GM21619 (cell line): ENCODE measurements at regions not wholly inside any gene's neighbourhood (a gene's known extent, or its start where the extent isn't known, plus 50 kb on each side); places are given as distances from the start of the nearest gene placed in this dataset.

Experiments
- ATAC-seq: cut with Tn5 transposase; IDR thresholded peaks from one replicate; pipeline ENCODE4 v1.9.1; 2021; ENCODE audit not compliant: unreplicated experiment

DNA sequence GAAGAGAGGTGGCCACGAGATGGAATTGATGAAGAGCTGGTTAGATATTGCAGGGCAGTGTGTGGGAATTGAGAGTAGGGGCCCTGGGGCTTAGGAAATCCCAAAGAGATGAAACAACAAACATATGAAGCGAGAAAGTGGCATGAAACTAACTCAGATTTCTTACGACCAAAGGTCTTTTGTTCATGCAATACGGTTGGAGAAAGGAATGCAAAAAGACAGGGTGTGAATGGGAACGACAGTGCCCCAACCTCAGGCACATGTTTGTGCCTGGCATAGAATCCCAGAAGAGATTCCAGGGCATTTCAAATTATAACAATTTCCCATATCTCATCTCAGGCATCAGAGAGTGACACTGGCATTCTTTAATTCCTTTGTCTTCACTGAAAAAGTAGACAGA, 199.2 kb downstream of the ACTL7B start:
- ATAC-seq = no peak

DNA sequence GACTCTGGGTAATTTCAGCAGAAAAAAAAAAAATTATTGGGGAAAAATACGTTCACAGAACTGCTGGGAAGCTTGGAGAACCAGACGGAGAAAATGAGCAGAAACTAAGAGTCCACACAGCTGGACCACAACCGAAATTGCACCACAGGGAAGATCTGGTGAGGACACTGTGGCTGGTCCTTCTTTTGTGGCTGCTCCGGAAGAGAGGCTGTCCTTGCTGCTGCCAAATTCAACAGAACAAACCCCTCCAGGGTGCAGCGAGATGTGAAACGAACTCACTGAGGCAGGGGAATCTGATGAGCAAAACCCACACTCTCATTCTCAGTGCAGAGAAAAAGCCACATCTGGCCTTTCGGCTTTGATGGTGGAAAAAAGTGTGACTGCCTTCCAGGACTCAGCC, 200.0 kb downstream of the ACTL7B start:
- ATAC-seq = no peak

DNA sequence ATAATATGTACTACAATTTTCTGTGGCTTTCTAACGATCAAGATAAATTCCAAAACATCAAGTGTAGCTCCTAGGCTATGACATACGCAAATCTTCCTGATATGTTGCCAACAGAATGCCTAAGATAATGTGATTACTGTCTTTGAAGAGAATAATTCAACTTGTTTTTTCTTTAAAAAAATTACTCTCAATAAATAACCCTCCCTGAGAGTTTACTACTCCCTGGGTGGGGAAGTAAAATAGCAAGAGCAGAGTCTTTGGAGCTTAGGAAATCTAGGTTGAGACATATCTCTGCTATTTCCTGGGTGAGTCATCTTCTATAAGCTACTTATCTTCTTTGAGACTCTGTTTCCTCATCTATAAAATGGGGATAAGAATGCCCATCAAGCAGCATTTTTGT, 201.2 kb downstream of the ACTL7B start:
- no peak for ATAC-seq

DNA sequence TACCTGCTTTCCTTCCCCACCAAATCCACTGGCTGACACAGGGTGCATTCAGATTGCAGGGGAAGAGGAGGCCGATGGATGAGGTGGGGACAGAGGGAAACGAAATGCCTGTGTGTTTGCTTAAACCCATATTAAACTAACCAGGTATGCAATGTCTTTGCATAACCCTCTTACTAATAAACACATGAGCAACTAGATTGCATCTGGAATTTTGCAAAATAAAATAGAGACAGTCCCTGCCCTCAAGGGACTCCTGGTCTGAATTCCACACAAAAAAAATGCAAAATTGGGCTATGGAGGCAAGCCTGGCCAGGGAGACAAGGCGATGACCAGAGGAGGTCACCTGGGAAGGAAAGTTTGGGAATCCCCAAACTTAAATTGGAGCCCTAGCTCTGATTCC, 202.9 kb downstream of the ACTL7B start:
- ATAC-seq = no peak

DNA sequence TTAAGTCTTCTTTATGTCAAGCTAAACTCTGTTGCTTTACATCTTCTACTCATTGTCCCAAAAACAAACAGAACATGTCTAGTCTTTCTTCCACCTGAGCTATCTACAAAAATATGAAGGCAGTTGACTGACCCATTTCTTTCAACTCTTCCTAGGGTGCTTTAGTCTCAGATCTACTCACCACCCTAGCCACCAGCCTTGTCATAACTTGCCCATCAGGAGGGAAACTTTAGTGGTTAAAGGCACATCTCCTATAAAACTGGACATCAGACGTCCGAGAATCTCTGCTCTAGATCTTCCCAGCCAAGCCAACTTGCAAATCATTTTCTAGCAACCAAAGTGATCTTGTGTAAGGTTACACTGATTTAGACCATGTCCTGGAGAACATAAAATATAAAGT, 205.0 kb downstream of the ACTL7B start:
- ATAC-seq = no peak

DNA sequence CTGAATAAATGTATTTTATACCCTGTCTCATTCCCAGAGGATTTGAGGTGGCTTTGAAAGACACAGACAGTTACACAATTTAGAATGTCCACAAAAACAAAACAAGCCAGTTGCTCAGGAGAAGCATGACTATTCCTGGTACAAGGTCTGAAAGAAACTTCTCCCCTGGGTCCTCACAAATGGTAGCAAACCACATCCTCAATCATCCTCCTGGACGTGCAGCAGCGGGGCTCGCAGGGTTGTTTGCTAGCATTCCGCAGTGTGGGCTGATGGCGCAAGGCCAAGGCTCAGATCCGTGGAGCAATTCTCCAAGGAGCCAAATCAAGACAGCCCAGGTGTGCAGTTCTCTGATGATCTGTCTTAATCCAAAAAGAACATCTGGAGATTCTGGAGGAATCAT, 210.3 kb downstream of the ACTL7B start:
- no peak for ATAC-seq

DNA sequence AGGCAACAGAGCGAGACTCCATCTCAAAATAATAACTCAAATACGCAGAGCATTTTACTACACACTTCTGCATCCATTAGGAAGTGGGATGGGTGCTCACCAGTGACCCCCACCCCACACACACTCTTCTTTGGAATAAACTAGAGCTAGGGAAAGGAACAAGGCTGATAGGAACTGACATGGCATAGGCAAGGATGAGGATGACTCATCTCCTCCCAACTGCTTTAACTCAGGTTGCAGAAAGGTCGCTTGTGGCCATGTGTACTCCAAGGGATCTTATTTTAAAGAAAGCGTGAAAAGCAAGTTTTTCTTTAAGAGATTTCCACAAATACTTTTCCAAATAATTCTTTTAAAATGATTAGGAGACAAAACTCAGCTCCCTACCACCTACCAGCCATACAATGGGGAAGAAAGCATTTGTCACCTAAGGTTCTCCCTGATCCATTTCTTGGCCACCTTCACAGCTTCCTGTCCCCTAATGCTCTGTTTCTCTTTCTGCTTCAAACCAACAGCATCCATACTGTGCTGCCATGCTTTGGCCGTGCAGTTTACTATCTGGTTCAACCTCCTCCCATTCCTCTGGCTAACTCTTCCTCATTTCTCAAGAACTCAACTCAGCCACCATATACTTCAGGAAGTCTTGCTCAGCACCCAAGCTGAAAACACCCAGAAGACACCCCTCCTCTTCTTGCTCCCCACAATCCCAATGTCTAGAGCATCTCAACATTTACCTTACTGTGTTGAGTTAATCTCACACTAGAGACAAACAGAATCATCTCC, 211.9 kb downstream of the ACTL7B start:
- ATAC-seq = no peak

DNA sequence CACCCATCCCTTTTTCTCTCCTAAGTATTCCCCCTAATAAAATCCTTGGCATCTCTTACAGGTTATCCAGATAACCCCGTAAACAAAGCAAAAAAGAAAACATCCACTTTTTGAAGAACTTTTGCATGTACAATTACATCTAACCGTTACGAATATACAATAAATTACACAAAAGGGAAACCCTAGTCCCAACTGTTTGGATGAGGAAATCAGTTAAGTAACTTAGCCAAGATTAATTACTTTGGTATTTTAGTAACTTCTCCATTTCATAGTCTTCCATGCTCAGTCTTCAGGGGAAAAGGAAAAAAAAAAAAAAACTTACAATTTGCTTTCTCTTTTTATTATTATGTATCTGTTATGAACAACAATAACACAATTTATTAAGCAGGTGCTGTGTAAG, 212.9 kb downstream of the ACTL7B start:
- no peak for ATAC-seq

DNA sequence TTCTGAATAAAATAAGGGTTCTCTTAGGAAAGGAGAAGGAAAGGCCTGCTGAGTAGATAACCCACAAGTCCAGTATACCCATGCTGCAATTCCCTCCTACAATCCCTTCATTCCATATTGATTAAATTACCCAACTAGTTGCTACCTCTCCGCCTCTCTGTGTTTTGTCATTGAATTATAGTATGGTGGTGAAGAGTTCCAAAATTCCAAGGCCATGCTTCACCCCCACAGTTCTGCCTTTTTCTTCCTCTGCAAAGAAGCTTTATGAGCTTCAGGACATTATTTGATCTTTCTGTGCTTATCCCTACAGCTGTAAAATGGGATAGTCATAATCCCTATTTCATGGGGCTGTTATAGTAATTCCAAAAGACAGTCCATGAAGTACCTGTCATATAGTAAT, 215.6 kb downstream of the ACTL7B start:
- ATAC-seq = no peak

DNA sequence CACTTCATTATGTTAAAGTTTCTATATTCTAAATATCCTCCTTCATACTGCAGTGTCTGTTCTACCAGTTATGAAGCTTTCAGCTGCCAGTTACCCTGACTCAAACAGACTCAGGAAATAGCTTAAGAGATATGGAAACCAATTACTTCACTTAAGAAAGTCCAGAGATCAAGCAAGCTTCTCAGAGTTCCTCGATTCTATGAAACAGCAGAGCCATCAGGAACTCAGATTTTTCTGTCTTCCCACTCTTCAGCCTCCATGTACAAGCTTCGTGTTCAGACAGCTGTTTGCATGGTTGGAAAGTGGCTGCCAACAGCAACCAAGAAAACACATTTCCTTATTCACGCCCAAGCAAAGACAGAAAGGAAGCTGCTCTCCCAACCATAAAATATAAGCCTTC, 216.1 kb downstream of the ACTL7B start:
- ATAC-seq = no peak

DNA sequence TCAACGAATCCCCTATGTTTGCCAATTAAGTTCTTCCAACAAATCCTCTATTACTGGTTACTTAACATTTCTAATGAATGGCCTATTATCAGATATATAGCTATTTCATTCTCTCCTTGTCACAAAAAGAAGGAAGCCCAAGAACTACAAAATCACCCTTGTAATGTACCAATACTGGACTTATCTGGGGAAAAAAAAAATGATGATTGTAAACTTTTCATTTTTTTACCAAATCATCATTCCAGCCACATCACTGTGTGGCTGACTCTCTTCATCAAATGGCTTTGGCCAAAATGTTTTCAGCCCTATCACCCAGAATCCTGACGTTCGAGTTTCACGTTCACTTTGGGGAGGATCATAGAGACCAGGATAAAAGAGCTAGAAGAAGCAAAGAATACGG, 216.7 kb downstream of the ACTL7B start:
- ATAC-seq = no peak

DNA sequence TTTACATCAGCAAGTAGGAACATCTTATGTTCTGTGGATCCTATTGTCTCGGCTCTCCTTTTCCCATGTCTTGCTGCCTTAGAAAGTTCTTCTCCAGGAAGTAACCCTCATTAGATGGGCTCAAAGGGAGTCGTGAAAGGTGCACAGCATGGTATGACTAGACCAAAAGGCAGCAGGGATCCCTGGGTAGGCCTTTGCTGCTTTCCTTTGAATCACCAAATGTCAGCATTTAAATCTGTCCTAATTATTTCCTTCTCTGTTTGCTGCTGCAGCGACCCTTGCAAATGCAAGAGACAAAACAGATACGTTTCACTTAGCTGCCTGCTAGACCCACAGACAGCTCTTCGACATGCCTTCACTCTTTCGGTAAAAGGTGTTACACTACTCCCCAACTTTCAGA, 218.4 kb downstream of the ACTL7B start:
- no peak for ATAC-seq

DNA sequence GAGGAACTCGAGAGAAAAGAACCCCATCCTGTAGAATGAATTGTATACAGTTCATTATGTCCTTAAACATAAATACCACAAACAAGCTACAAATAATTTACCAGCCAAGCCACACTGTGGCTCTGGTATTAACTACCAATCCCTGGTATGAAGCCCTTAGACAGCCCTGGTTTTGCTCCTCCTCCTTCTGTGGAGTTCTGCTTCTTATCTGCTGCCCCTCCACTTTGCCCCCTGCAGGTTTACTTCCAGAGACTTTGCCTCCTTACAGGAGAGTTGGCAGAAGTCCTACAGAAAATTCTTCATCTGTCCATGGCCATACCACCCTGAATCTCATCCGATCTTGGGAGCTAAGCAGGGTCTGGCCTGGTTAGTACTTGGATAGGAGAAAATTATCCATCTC, 219.8 kb downstream of the ACTL7B start:
- ATAC-seq = no peak

DNA sequence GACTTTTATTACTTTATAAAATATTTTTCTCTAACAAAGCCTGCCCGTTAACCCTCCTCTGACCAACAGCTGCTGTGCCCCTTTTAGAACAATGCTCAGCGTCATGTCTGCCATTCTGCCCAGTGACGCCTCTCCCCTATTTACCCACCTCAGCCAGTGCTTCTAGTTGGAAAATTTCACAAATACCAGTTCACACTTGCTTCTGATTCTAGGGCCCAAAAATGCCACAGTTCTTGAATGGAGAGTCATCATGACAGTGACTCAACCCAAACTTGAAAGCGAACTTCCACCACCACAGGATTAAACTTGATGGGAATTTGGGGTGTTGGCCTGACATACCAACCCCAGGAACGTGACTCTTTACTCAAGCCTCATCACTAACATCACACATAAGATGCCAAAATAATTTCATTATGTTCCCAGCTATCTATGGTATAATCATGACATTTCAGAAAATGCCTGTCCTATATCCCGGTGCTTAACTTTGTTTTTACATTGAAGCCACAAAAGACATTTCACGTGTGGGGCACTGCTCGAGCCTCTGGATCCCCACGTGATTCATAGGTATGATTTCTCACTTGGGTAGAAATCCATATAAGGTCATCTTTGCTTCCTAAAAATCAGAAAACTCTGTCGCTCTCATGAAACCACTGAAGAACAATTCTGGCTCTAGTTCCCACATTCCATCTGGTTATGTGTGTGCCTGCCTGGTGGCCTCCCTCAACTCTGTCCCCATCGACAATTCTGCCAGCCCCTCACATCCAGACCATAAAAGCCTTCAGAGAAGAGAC, 220.9 kb downstream of the ACTL7B start:
- no peak for ATAC-seq

DNA sequence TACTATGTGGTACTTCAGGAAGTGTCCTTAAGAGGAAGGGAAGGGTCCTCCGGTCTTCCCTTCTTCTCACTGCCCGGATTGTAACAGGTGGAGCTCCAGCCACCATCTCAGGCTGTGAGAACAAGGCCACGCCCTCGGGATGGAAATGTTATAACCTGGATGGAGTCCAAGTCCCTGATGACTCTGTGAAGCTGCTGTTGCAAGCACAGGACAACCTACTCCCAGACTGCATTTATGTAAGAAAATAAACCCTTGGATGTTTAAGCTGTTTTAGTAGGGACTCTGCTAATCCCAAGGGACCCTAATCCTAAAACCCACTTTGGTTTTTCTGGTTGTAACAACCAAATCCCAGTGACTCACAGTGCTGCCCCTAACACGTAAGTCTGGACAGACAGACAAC, 221.6 kb downstream of the ACTL7B start:
- no peak for ATAC-seq

DNA sequence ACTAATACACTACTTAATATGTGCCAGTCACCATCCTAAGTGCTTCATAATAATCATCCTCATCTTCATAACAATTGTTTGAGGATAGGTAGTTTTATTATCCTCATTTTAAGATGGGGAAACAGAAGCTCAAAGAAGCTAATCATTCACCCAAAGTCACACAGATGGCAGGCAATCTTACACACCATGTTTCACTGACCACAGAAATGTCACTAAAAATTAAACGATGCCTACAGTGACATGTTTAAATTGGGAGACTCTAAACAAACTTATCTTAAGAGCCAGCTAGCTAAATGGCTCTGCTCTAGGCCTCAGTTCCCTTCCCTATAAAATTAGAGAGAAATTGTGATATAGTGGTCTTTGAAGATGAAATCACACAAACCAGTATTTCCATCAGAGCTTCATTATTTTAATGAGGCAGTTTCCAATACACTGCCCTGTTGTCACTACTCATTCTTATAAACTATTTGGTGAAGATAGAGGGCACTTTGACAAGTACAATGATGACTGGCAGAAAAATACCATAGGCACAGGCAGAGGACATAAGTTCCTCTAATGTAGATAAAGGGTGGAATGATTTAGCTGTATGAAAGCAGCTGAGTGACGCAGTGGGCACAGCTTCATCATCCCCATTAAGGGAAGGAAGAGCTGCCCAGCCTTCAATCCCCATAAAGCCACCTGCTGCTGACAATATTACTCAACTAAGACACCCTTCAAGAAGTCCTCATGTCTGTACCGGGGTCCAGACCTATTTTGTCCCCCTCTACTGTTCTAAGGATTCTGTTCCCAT, 224.1 kb downstream of the ACTL7B start:
- ATAC-seq = no peak

DNA sequence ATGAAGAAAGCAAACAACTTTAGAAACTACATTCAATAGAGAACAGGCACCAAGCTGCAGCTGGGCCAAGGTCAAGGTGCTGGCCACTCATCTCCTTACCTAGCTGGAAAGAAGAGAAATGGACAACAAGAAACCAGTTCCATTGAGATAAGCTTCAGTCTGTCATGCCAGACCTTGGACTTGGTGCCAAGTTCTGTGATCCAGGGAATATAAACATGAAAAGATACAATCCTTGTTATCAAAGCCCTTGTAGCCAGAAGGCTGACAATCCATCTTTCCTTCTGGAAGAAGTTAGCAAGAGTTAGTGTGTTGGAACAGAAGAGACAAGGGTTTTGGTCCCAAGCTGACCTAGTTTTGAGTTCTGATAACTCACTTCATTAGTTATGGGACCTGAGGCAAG, 227.5 kb downstream of the ACTL7B start:
- no peak for ATAC-seq

DNA sequence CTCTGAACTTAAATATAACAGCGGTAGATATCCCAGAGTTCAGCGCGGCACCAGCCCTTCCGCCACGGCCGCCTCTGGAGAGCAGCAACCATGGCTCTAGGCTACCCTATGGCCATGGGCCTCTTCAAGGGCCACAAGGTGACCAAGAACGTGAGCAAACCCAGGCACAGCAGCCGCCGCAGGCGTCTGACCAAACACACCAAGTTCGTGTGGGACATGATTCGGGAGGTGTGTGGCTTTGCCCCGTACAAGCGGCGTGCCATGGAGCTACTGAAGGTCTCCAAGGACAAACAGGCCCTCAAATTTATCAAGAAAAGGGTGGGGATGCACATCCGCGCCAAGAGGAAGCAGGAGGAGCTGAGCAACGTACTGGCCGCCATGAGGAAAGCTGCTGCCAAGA, 229.0 kb downstream of the ACTL7B start:
- no peak for ATAC-seq

DNA sequence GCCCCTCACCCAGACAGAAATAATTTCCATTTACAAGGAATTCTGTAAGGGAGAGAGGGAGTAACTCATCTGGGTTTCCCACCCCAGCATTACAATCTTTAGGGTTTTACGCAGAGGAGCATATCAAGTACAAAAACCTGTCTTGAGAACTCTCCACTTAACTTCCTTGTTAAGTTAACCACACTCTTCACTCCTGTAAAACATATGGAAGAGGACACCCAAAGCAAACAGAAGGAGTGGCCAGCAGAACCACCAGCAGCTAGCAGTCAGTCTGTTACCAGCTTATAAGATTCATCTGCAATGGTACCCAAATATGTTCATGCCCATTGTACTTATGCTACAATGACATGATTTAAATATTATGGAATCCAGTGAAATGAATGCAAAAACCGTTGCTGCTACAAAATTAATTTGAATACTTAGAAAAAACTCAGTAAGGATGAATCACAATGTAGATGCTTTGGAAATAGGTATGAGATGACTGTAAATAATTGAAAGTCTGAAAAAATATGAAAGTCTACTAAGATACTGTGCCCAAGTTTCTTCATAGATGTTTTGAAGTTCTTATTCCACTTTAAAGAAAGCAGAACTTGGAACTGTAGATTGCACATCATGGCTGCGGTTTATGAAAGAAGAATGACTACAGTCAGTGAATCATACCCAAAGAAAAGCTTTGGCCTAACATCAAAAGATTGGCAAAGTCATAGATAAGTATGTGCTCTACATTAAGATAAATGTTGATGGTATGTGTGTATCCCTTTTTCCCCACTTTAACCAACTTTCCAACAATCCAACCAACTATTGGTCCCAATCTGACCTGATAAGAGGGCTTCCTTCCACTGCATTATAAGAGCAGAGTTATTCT, 233.6 kb downstream of the ACTL7B start:
- no peak for ATAC-seq

DNA sequence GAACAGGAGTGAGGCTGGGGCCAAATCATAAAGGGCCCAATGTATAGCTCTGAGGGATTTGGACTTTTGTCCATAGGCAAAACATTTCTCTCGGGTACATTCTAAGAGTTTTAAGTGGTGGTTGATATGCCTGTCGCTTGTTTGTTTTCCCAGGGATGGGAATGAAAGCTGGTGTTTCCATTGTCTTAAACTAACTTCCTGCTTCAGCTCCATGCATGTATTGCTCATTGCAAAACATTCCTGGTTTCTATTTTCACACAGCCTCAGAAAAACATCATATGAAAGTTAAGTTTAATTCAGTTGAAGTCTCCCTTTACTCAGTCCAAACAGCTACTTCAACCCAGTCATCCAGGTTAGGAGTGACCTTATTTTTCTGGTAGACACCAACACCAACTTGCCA, 235.0 kb downstream of the ACTL7B start:
- no peak for ATAC-seq
